ENCODE measurements at regions not wholly inside any gene's neighbourhood (a gene's known extent, or its start where the extent isn't known, plus 50 kb on each side); places are given as distances from the start of the nearest gene placed in this dataset.
A peak's percentile ranks its signal among the peaks of the same experiment; 100 is the strongest.

- DNase-seq (ENCODE audit: low read depth) = no peak
These were observed 93.4 kb upstream of the SOD1 start for GRCh38 chr21:31566064-31566463.

DNA sequence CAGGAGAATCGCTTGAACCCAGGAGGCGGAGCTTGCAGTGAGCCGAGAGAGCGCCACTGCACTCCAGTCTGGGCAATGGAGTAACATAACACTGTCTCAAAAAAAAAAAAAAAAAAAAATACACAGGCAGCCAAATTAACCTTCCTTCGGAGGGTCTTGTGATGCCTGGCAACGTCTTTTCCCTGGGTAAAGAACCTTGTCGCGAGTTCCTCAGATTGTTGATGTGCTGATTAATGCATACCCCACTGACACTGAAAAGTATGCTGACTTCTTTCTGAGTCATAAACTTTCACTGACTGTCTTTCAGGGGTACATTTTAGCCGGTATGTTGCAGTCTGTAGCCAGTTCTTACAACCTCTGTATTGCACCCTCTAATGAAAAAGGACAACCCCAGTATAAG is 95.1 kb upstream of the SOD1 start:
- no peak for DNase-seq (ENCODE audit: low read depth)

DNA sequence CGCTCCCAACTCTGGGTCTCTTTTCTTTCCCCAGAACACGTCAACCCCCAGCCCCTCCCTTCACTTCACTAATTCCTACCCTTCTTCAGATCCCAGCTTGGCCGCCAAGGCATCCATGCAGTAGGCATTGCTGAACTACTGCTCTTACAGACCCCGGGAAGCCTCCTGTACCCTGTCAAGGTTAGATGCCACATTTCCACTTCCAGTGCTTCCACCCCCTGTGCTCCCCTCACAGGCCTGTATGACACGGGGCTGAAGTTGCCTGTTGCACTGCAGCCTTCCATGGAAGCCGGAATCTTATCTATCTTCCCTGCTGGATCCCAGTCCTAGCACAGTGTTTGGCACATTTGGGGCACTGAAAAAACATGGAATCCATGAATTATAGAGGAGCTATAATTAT is 99.0 kb upstream of the SOD1 start:
- DNase-seq (ENCODE audit: low read depth) = no peak

GRCh38 chr21:31559368-31560119 is 99.9 kb upstream of the SOD1 start:
- DNase-seq (ENCODE audit: low read depth) = peak; percentile 91

- peak; percentile 87 for DNase-seq (ENCODE audit: low read depth)
These were observed 100.5 kb upstream of the SOD1 start for GRCh38 chr21:31558962-31559367.

GRCh38 chr21:31558189-31558961 is 101.1 kb upstream of the SOD1 start:
- no peak for DNase-seq (ENCODE audit: low read depth)

- DNase-seq (ENCODE audit: low read depth) = no peak
These were observed 101.9 kb upstream of the SOD1 start for GRCh38 chr21:31557421-31558188.

GRCh38 chr21:31556662-31557061 is 102.8 kb upstream of the SOD1 start:
- no peak for DNase-seq (ENCODE audit: low read depth)

DNA sequence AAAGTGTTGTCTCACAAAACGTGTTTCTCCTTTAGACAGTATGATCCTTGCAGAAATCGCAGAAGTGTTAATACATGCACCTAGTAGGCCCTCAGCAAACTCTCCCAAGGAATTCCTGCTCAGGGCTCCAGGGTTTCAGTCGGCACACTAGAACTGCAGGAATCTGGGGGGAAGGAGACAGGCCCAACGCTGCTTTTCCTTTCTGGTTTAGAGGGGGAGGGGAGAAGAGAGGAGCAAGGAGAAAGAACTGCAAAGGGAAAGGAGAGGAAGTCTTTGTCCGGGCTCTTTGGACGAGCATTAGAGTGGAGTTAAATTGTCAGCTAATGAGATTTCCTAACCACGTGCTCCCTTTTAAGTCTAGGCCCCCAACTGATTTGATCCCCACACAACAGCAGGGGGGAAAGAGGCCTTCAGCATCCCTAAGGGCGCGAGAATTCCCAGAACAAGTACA is 103.7 kb upstream of the SOD1 start:
- no peak for DNase-seq (ENCODE audit: low read depth)

GRCh38 chr21:31554511-31555022 is 104.9 kb upstream of the SOD1 start:
- no peak for DNase-seq (ENCODE audit: low read depth)

DNA sequence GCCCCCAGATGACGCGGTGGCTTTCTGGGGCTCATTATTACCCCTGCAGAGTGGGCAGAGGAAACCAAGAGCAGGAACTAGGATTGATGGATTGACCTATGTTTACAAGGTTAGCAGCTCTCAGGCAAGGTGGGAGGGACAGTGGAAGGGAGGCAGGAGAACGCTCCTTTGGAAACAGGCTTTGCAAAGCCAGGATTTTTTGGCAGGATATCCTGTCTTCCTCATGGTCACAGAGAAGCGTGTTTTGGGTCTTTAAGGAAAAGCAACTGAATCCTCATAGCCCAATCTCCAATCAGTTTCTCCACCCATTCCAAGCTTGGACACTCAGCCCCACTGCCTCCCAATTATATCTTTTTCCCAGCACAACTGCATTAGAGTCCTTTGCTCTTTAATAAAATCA is 105.6 kb upstream of the SOD1 start:
- no peak for DNase-seq (ENCODE audit: low read depth)

- DNase-seq (ENCODE audit: low read depth) = no peak
These were observed 106.0 kb upstream of the SOD1 start for GRCh38 chr21:31553461-31553860.

- DNase-seq (ENCODE audit: low read depth) = no peak
These were observed 106.7 kb upstream of the SOD1 start for GRCh38 chr21:31552826-31553225.

- no peak for DNase-seq (ENCODE audit: low read depth)
These were observed 109.4 kb upstream of the SOD1 start for GRCh38 chr21:31550070-31550469.

DNA sequence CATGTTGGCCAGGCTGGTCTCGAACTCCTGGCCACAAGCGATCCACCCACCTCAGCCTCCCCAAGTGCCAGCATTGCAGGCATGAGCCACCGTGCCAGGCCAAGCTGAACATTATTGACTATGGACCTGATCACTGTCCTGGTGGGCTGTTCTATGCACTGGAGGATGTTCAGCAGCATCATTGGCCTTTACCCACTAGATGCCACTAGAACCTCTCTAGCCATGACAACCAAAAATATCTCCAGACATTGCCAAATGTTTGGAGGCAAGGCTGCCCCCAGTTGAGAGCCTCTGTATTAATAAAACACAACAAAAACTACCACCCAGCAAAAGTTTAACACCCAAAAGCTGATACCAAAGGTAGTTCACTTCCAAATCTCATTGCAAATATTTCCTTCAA is 110.8 kb upstream of the SOD1 start:
- no peak for DNase-seq (ENCODE audit: low read depth)

- no peak for DNase-seq (ENCODE audit: low read depth)
These were observed 112.9 kb upstream of the SOD1 start for GRCh38 chr21:31546443-31547170.

DNA sequence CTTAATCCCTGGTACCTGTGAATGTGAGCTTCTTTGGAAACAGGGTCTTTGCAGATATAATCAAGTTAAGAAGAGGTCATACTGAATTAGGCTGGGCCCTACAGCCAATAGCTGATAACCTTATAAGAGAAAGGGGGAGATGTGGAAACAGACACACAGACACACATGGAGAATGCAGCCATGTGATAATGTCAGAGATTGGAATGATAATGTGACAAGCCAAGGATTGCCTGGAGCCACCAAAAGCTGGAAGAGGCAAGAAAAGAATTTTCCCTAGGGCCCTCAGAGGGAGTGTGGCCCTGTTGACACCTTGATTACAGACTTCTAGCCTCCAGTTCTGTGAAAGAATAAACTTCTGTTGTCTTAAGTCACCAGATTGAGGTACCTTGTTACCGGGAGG is 114.5 kb upstream of the SOD1 start:
- no peak for DNase-seq (ENCODE audit: low read depth)

DNA sequence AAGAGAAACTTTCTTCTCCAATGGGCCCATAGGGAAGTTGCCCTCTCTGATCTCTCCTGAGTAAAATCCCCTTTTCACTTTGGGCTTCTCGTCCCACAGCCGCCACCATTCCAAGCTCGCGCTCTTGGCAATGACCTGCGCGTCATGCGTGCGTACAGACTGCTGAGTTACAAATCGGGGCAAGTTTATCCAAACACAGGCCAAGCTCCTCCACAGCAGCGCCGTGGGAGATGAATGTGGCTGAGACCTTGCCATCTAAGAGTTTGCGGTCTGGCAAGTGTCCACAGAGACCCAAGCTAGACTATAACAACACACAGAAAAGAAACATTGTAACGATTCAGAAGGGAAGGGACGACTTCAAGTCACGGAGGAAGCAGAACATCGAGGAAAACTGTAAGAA is 116.3 kb upstream of the SOD1 start:
- DNase-seq (ENCODE audit: low read depth) = no peak

DNA sequence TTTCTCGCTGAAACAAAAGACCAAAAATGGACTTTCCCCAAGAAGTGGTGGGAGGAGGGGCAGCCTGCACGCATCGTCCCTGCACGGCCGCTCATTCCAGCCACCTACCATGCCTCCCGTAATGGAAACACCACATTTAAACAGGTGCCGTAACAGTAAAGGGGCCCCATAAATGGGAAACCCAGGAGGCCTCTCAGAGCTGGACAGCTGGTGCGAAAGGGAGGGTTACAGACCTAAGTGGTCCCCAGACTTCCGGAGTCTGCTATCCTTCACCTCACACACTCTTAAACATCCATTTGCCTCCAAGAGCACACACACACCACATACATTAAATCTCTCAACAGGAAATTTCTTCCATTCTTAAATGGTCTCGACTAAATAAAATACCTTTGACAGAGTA is 120.7 kb upstream of the SOD1 start:
- DNase-seq (ENCODE audit: low read depth) = no peak

GRCh38 chr21:31537872-31538576 is 121.5 kb upstream of the SOD1 start:
- DNase-seq (ENCODE audit: low read depth) = no peak

DNA sequence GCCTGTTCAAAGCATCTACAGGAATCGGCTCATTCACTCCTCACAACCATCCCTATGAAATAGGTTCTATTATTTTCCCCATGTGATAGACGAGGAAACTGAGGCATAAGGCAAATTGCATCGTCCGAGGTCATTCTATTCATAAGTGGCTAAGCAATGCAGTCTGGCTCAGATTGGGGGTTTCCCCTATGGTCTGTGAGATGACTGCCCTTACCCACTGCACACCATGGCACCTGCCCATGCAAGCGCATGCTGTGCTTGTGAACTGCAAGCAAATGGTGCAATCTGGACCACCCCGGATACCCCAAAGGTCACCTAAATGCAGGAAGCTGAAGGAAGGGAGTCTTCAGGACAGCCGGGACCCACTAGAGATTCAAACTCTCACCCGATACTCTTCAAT is 123.4 kb upstream of the SOD1 start:
- no peak for DNase-seq (ENCODE audit: low read depth)
